ENCODE measurements at regions not wholly inside any gene's neighbourhood (a gene's known extent, or its start where the extent isn't known, plus 50 kb on each side); places are given as distances from the start of the nearest gene placed in this dataset.

GRCh38 chr16:85375282-85375681 is 237.8 kb upstream of the GSE1 start:
- H2AFZ ChIP-seq (ENCODE audit: low read depth): no peak overlapping the region
- no peak overlapping the region for H3K9ac ChIP-seq
- H3F3A ChIP-seq (replicated peaks; ENCODE audit: insufficient read depth): peaks cover 6% of the 10 kb centered on the region
- peaks cover 17 to 99% of the 10 kb centered on the region in 2 experiments for H3K4me1 ChIP-seq (ENCODE audit: control insufficient read depth in 1 of 2, insufficient read depth in 2 of 2, low read depth in 1 of 2, low read length in 1 of 2)
- H3K4me3 ChIP-seq (ENCODE audit: low read depth in 2 of 2, low read length in 1 of 2): no peak overlapping the region
- H3K27ac ChIP-seq (ENCODE audit: low read depth in 2 of 2, low read length in 1 of 2): peak overlapping the region in 1 of 2 experiments; percentile 99; a peak in 2 of 4 replicates
- H3K9me2 ChIP-seq: no peaks in the 10 kb centered on the region
- H3K79me2 ChIP-seq (ENCODE audit: insufficient read depth): peaks cover 12% of the 10 kb centered on the region; the same call in 1 of the 2 replicates
- DNase-seq: no peak
- no peaks in the 10 kb centered on the region for H3K36me3 ChIP-seq (replicated peaks in 1 of 2; ENCODE audit: control insufficient read depth in 1 of 2, insufficient read depth in 2 of 2, low read length in 1 of 2)
- H4K20me1 ChIP-seq (ENCODE audit: insufficient read depth): peaks cover 2% of the 10 kb centered on the region; the same call in 1 of the 2 replicates
- ChIA-PET CTCF (interaction anchor here (0.6 to 1.6 kb wide), 5 partner anchors 9 to 260 kb away, joined by 3 to 9 read pairs (median 4); no protein-coding TSS in a partner anchor), POLR2A (interaction anchor here (1.8 kb wide), 1 partner anchor 9 kb away, joined by 5 read pairs; no protein-coding TSS in a partner anchor)
- H3K27me3 ChIP-seq (ENCODE audit: insufficient read depth): no peaks in the 10 kb centered on the region
- no peak overlapping the region for H3K4me2 ChIP-seq
- no peaks in the 10 kb centered on the region for H3K9me3 ChIP-seq
- 97% methylated on average over 4 of the region's 8 CpGs for WGBS (ENCODE audit: low lambda C conversion rate)
- TF ChIP-seq RCOR1 (IDR thresholded peaks at IDR 0.05; ENCODE audit: low read length) (no peak), MAX (IDR thresholded peaks at IDR 0.05; ENCODE audit: low read depth) (no peak), MEF2A (IDR thresholded peaks at IDR 0.05; ENCODE audit: borderline replicate concordance, low read depth) (no peak), TEAD4 (IDR thresholded peaks at IDR 0.05; ENCODE audit: borderline replicate concordance, insufficient read depth) (no peak), USF2 (IDR thresholded peaks at IDR 0.05; ENCODE audit: borderline replicate concordance, low read depth, low read length) (no peak), TAF1 (IDR thresholded peaks at IDR 0.05; ENCODE audit: borderline replicate concordance, low read depth, low read length) (no peak), USF1 (IDR thresholded peaks at IDR 0.05; ENCODE audit: borderline replicate concordance, low read depth) (no peak)

- TF ChIP-seq MXI1 (IDR thresholded peaks at IDR 0.05; ENCODE audit: low read depth, low read length) (peak; percentile 30; the same call in 1 of the 2 replicates), RAD21 (IDR thresholded peaks at IDR 0.05; ENCODE audit: low read length) (peak; percentile 16; the same call in 1 of the 2 replicates), SMC3 (IDR thresholded peaks at IDR 0.05; ENCODE audit: low read depth, low read length) (no peak), SIN3A (IDR thresholded peaks at IDR 0.05; ENCODE audit: borderline replicate concordance, low read depth, low read length) (no peak)
- Histone ChIP-seq H3K4me3 (ENCODE audit: low read depth in 2 of 2, low read length in 1 of 2) (no peak overlapping the region), H3K36me3 (replicated peaks in 1 of 2; ENCODE audit: control insufficient read depth in 1 of 2, insufficient read depth in 2 of 2, low read length in 1 of 2) (no peaks in the 10 kb centered on the region), H3K9me2 (no peaks in the 10 kb centered on the region), H2AFZ (ENCODE audit: low read depth) (no peak overlapping the region), H3K79me2 (ENCODE audit: insufficient read depth) (peaks cover 10% of the 10 kb centered on the region; the same call in 1 of the 2 replicates), H3F3A (replicated peaks; ENCODE audit: insufficient read depth) (peaks cover 6% of the 10 kb centered on the region), H3K27me3 (ENCODE audit: insufficient read depth) (no peaks in the 10 kb centered on the region), H3K9me3 (no peaks in the 10 kb centered on the region), H3K4me1 (ENCODE audit: control insufficient read depth in 1 of 2, insufficient read depth in 2 of 2, low read depth in 1 of 2, low read length in 1 of 2) (peaks cover 10 to 99% of the 10 kb centered on the region in 2 experiments), H4K20me1 (ENCODE audit: insufficient read depth) (peaks cover 2% of the 10 kb centered on the region; the same call in 1 of the 2 replicates), H3K4me2 (no peak overlapping the region), H3K27ac (ENCODE audit: low read depth in 2 of 2, low read length in 1 of 2) (peak overlapping the region in 1 of 2 experiments; percentile 99; a peak in 2 of 4 replicates), H3K9ac (no peak overlapping the region)
- ChIA-PET CTCF (interaction anchor here (1.0 to 1.6 kb wide), 7 partner anchors 14 to 341 kb away, joined by 3 to 9 read pairs (median 3); no protein-coding TSS in a partner anchor), POLR2A (no interaction called here)
- DNase-seq: peak; percentile 67
- 63% methylated on average over 9 of the region's 29 CpGs for WGBS (ENCODE audit: low lambda C conversion rate)
These were observed 236.6 kb upstream of the GSE1 start for GRCh38 chr16:85376292-85377095.
